GM13977 (cell line): ENCODE measurements at regions not wholly inside any gene's neighbourhood (a gene's known extent, or its start where the extent isn't known, plus 50 kb on each side); places are given as distances from the start of the nearest gene placed in this dataset.

Experiments
- DNase-seq: peaks from one replicate; pipeline ENCODE4 v3.0.0; 2012; ENCODE audit warnings: low spot score
- in situ Hi-C: fragments of 300-500 bp; cut with MboI; formaldehyde crosslinking; loops from one replicate; pipeline ENCODE4 v1.12.0; 2022; ENCODE audit warnings: low sequenced_read_pairs, low pct_unique_long_range_greater_than_20kb, mixed read lengths, inconsistent platforms; ENCODE audit not compliant: unreplicated experiment
- TF ChIP-seq, protein P1 (sequence below): IDR thresholded peaks from 2 replicates; pipeline ENCODE4 v1.5.1; 2012; ENCODE audit warnings: mild to moderate bottlenecking, control low read depth; ENCODE audit not compliant: insufficient read depth; ENCODE audit errors: extremely low read depth, missing control alignments

DNA sequence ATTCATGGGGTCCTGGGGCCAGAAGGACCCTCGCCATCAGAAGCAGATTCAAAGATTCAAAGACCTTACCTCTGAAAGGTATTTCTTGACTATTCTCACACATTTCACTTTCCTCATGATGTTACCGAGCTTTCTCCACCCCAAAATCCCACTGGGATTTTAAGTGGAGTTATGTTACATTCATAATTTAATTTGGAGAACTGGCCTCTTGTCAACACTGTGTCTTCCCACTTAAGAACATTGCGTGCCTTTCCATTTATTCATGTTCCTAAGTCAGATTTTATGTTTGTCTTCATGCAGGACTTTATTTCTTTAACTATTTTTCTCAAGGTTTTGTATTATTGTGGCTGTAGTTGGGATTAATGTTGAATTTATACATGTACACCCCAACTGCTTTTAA, 123.5 kb upstream of the BMPER start:
- TF ChIP-seq, protein P1, sequence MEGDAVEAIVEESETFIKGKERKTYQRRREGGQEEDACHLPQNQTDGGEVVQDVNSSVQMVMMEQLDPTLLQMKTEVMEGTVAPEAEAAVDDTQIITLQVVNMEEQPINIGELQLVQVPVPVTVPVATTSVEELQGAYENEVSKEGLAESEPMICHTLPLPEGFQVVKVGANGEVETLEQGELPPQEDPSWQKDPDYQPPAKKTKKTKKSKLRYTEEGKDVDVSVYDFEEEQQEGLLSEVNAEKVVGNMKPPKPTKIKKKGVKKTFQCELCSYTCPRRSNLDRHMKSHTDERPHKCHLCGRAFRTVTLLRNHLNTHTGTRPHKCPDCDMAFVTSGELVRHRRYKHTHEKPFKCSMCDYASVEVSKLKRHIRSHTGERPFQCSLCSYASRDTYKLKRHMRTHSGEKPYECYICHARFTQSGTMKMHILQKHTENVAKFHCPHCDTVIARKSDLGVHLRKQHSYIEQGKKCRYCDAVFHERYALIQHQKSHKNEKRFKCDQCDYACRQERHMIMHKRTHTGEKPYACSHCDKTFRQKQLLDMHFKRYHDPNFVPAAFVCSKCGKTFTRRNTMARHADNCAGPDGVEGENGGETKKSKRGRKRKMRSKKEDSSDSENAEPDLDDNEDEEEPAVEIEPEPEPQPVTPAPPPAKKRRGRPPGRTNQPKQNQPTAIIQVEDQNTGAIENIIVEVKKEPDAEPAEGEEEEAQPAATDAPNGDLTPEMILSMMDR: no peak
- in situ Hi-C loops: no loop called here
- DNase-seq: no peak

DNA sequence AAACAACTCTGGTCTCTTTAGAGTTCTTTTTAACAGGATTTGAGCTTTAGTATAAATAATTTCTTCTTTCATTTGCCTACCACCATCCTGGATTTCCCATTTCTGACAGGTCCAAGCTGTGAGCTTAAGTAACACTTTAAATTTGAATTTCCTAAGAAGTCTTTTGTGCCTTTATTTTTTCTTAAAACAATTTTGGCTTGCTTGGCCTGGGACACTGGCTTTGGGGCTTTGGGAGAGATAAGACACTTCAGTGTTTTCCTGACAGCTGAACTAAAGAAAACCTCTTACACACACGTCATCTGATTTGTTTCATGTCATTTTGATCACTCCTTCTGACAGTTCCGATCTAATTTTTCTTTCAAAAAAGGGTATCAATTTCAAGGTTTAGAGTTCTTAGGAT, 121.3 kb upstream of the BMPER start:
- no peak for DNase-seq
- TF ChIP-seq, protein P1: no peak
- in situ Hi-C loops: no loop called here

GRCh38 chr7:33788531-33788930, 116.8 kb upstream of the BMPER start:
- DNase-seq: no peak
- in situ Hi-C loops: no loop called here
- TF ChIP-seq, protein P1: no peak

DNA sequence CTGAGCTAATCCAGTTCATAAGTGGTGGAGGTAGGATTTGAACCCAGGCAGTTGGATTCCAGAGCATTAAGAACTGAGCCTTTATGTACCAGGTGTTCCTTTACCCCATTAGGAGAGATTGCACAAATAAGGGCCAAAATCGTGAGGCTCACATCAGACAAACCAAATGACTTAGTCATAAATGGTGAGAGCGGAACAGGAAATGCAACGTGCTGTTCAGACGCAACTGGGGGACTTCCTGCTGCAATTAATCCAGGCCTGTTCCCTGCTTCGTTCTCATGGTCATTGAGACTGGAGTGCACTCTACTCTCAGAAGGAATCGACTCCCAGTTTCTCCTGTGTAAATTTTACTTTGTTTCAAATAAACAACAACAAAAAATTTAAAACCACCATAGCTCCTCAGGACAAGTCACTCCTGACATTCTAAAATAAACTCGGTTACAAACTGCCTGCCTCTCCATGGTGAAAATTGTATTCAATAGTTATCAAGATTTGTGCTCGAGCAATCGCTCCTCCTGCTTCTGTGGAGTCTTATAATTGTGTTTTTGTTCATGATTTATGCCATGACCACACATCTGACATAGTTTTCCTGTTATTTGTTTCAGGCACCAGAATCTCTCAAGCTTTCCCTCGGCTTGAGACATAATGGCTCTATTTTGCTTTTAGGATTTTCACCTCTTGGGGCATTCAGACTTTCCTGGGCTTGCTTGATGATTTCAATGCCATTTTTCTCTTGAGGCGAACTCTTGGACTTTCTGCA, 115.3 kb upstream of the BMPER start:
- in situ Hi-C loops: no loop called here
- TF ChIP-seq, protein P1: no peak
- DNase-seq: no peak

GRCh38 chr7:33790746-33791145, 114.6 kb upstream of the BMPER start:
- DNase-seq: no peak
- in situ Hi-C loops: no loop called here
- TF ChIP-seq, protein P1: no peak

DNA sequence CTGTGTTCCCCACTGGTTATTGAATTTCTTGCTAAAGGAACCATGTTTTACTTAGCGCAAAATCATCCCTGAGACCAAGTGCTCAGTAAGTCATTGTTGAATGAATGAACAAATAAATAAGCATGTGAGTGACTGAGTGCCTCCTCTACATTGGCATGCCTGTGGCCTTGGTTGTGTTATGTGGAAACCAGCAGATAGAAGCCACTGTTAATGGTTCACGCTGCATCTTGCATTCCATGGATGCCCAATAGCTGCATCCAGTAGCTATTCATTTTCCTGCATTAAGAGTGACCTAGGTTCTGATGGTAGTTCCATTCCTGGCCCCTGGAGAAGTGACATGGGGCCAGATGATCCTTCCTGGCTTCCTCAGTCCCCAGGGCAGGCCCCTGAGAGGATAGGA, 113.3 kb upstream of the BMPER start:
- TF ChIP-seq, protein P1: no peak
- in situ Hi-C loops: no loop called here
- DNase-seq: no peak

DNA sequence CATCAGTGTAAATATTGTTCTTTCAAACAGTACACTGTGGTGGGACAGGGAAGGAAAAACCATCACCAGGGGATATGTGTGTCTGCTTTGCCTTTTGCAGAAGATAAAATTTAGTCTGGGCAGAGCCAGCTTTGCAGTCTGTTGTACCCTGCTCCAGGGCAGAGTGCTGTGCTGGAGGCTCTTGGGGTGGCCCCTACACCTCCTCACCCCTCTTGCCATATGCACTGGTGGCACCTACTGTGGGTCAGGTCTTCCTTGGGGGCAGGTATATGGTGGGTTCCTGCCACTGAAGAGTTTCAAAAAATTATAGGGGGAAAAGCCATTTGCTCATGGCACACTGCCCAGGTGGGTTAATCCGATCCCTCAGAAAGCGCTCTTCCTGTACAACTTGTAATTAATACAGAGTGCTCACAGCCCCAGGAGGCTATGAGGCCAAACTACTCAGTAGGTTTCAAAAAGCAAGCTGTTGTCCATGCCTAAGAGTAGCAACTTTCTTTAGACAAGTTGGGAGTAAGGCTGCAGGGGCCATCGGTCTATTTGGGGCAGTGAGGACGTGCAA, 112.7 kb upstream of the BMPER start:
- no peak for DNase-seq
- TF ChIP-seq, protein P1: no peak
- in situ Hi-C loops: no loop called here
